ENCODE measurements at regions not wholly inside any gene's neighbourhood (a gene's known extent, or its start where the extent isn't known, plus 50 kb on each side); places are given as distances from the start of the nearest gene placed in this dataset.

GRCh38 chr3:94525043-94525442 lies 462.2 kb downstream of the NSUN3 start:
- no peak for TF ChIP-seq CTCF (IDR thresholded peaks at IDR 0.05)
- no peaks in the 10 kb centered on the region; the same call in 1 of the 2 replicates for H3K9me3 Mint-ChIP-seq
- no peaks in the 10 kb centered on the region; the same call in 1 of the 2 replicates for H3K27me3 Mint-ChIP-seq (ENCODE audit: insufficient read depth)
- H3K36me3 Mint-ChIP-seq (ENCODE audit: low read depth): no peaks in the 10 kb centered on the region
- no peak overlapping the region for H3K27ac Mint-ChIP-seq
- no peak overlapping the region; the same call in 1 of the 2 replicates for H3K4me3 Mint-ChIP-seq
- no peaks in the 10 kb centered on the region for H3K4me1 Mint-ChIP-seq (ENCODE audit: low read depth)
- DNase-seq: no peak

- no peaks in the 10 kb centered on the region; the same call in 1 of the 2 replicates for H3K9me3 Mint-ChIP-seq
- H3K27ac Mint-ChIP-seq: no peak overlapping the region
- H3K4me1 Mint-ChIP-seq (ENCODE audit: low read depth): no peaks in the 10 kb centered on the region
- TF ChIP-seq CTCF (IDR thresholded peaks at IDR 0.05): no peak
- no peaks in the 10 kb centered on the region for H3K36me3 Mint-ChIP-seq (ENCODE audit: low read depth)
- DNase-seq: no peak
- no peak overlapping the region for H3K4me3 Mint-ChIP-seq
- no peaks in the 10 kb centered on the region for H3K27me3 Mint-ChIP-seq (ENCODE audit: insufficient read depth)
Observed at GRCh38 chr3:94529816-94530215, 467.0 kb downstream of the NSUN3 start.

DNA sequence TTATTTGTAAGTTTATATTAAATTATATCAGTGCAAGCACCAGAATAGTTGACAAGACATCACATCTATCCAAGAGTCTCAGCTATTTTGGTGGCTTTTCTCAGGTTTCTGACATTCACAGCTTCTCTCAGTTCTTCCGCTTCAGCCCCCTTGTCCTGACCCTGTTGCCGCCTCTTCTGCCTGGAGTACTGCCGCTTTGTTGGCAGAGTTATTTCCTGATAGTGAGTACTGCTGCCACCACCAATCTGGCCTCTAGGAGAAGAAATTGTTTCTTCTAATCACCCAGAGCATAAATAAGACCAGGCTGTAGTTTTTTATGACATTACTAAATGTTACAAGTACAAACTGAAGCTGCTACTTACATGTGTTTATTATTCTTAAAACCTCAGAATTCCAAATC lies 470.1 kb downstream of the NSUN3 start:
- no peak overlapping the region for H3K27ac Mint-ChIP-seq
- no peaks in the 10 kb centered on the region for H3K9me3 Mint-ChIP-seq
- H3K27me3 Mint-ChIP-seq (ENCODE audit: insufficient read depth): no peaks in the 10 kb centered on the region
- no peaks in the 10 kb centered on the region for H3K36me3 Mint-ChIP-seq (ENCODE audit: low read depth)
- no peak for DNase-seq
- H3K4me3 Mint-ChIP-seq: no peak overlapping the region
- TF ChIP-seq CTCF (IDR thresholded peaks at IDR 0.05): no peak
- no peaks in the 10 kb centered on the region for H3K4me1 Mint-ChIP-seq (ENCODE audit: low read depth)

DNA sequence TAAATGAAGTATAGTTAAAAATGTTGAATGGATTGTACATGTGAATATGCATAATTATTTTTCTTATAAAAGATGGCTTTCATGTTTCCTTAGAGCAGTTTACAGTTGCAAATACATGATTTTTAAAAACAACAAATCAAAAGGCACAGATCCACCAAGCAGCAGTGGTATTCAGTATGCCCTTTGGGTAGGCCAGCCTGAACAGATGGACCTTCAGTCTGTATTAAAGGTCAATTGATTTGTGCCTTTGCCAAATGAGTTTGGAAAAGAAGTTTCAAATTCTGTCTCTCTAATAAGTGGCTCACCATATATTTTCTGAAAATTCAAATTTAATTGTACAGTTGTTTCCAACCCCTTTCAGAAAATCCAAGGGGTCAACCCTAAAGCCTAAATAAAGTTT lies 477.1 kb downstream of the NSUN3 start:
- no peaks in the 10 kb centered on the region for H3K36me3 Mint-ChIP-seq (ENCODE audit: low read depth)
- H3K27ac Mint-ChIP-seq: no peak overlapping the region
- H3K4me3 Mint-ChIP-seq: no peak overlapping the region
- no peaks in the 10 kb centered on the region for H3K27me3 Mint-ChIP-seq (ENCODE audit: insufficient read depth)
- no peaks in the 10 kb centered on the region for H3K4me1 Mint-ChIP-seq (ENCODE audit: low read depth)
- no peak for DNase-seq
- no peaks in the 10 kb centered on the region for H3K9me3 Mint-ChIP-seq
- no peak for TF ChIP-seq CTCF (IDR thresholded peaks at IDR 0.05)

DNA sequence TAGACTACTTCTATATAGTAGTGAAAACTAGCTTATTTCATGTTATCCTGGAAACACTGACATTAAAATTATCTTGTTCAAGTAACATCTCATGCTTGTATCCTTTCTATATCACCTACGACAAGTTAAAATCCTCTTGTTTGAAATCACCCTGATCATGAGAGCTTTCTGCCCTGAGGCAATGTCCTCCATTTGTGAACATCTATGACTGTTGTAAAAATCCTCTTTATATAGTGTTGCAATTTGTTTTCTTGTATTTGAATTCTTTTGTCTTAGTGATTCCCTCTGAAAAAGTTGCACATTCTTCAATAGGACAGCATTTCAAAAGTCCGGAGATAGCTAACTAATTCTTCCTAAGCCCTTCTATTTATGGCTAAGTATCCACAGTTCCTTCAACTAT lies 480.3 kb downstream of the NSUN3 start:
- H3K9me3 Mint-ChIP-seq: no peaks in the 10 kb centered on the region
- H3K4me3 Mint-ChIP-seq: no peak overlapping the region
- H3K27ac Mint-ChIP-seq: no peak overlapping the region
- no peaks in the 10 kb centered on the region for H3K27me3 Mint-ChIP-seq (ENCODE audit: insufficient read depth)
- no peak for TF ChIP-seq CTCF (IDR thresholded peaks at IDR 0.05)
- H3K4me1 Mint-ChIP-seq (ENCODE audit: low read depth): no peaks in the 10 kb centered on the region
- no peak for DNase-seq
- H3K36me3 Mint-ChIP-seq (ENCODE audit: low read depth): no peaks in the 10 kb centered on the region

Data from HFFc6 (cell line).